HEK293 (cell line): ENCODE measurements at regions not wholly inside any gene's neighbourhood (a gene's known extent, or its start where the extent isn't known, plus 50 kb on each side); places are given as distances from the start of the nearest gene placed in this dataset.

Experiments used
- CTCF ChIP-seq: fragments of 450-650 bp; formaldehyde crosslinking; IDR thresholded peaks from 2 replicates; pipeline ENCODE4 v1.5.1; 2016; ENCODE audit warnings: missing biosample characterization, missing genetic modification characterization
- ZBTB20 ChIP-seq: fragments of 450-650 bp; formaldehyde crosslinking; IDR thresholded peaks from 2 replicates; pipeline ENCODE4 v1.5.1; 2016; ENCODE audit warnings: missing biosample characterization, missing genetic modification characterization
- ZBTB8A ChIP-seq: fragments of 450-650 bp; formaldehyde crosslinking; IDR thresholded peaks from 2 replicates; pipeline ENCODE4 v1.5.1; 2016; ENCODE audit warnings: missing biosample characterization, missing genetic modification characterization
- ZNF16 ChIP-seq: fragments of 450-650 bp; formaldehyde crosslinking; IDR thresholded peaks from 2 replicates; pipeline ENCODE4 v1.5.1; 2016; ENCODE audit warnings: low read depth, missing biosample characterization, missing genetic modification characterization
- ZNF23 ChIP-seq: fragments of 450-650 bp; formaldehyde crosslinking; IDR thresholded peaks from 2 replicates; pipeline ENCODE4 v1.5.1; 2016; ENCODE audit warnings: missing biosample characterization, missing genetic modification characterization, borderline replicate concordance
- ZNF391 ChIP-seq: fragments of 450-650 bp; formaldehyde crosslinking; IDR thresholded peaks from 2 replicates; pipeline ENCODE4 v1.5.1; 2016; ENCODE audit warnings: low read depth, missing biosample characterization, missing genetic modification characterization, borderline replicate concordance
- ZNF423 ChIP-seq: fragments of 450-650 bp; formaldehyde crosslinking; IDR thresholded peaks from 2 replicates; pipeline ENCODE4 v1.5.1; 2016; ENCODE audit warnings: missing biosample characterization, missing genetic modification characterization
- ZNF747 ChIP-seq: fragments of 450-650 bp; formaldehyde crosslinking; IDR thresholded peaks from 2 replicates; pipeline ENCODE4 v1.5.1; 2016; ENCODE audit warnings: missing biosample characterization, missing genetic modification characterization
- ZNF777 ChIP-seq: fragments of 450-650 bp; formaldehyde crosslinking; IDR thresholded peaks from 2 replicates; pipeline ENCODE4 v1.5.1; 2017; ENCODE audit warnings: missing biosample characterization, missing genetic modification characterization, borderline replicate concordance

- TF ChIP-seq ZBTB20 (tag by site-specific recombination) (no peak), ZNF747 (tag by site-specific recombination) (no peak), ZNF423 (tag by site-specific recombination) (no peak), ZNF16 (no peak), ZNF391 (no peak), ZBTB8A (tag by site-specific recombination) (no peak), CTCF (tag by site-specific recombination) (no peak), ZNF23 (no peak), ZNF777 (tag by site-specific recombination) (no peak)
These were observed 522.9 kb upstream of the TNP1 start for GRCh38 chr2:217382794-217383193.
